ENCODE measurements at regions not wholly inside any gene's neighbourhood (a gene's known extent, or its start where the extent isn't known, plus 50 kb on each side); places are given as distances from the start of the nearest gene placed in this dataset.

GRCh38 chr2:219908538-219908937 lies 281.1 kb downstream of the SLC4A3 start:
- Histone ChIP-seq H2BK12ac (ENCODE audit: low read length) (no peak overlapping the region), H2BK5ac (ENCODE audit: low read length) (no peak overlapping the region), H4K91ac (ENCODE audit: low read depth, low read length, poor library complexity) (no peak overlapping the region), H2BK120ac (ENCODE audit: low read depth, low read length) (no peak overlapping the region), H3K79me1 (ENCODE audit: low read depth, low read length) (no peaks in the 10 kb centered on the region), H3K23ac (ENCODE audit: low read depth, low read length, poor library complexity) (no peak overlapping the region), H3K4ac (ENCODE audit: low read length) (no peak overlapping the region), H3K27me3 (ENCODE audit: control insufficient read depth in 3 of 3, insufficient read depth in 3 of 3, low read depth in 1 of 3, low read length in 3 of 3) (peaks cover 0 to 2% (median 0%) of the 10 kb centered on the region in 3 experiments), H4K8ac (ENCODE audit: low read depth, low read length) (no peak overlapping the region), H3K4me2 (ENCODE audit: insufficient read depth, low read length, poor library complexity, severe bottlenecking) (no peak overlapping the region), H3K14ac (ENCODE audit: low read length) (no peak overlapping the region), H3K36me3 (replicated peaks in 1 of 2; ENCODE audit: control insufficient read depth in 2 of 2, insufficient read depth in 2 of 2, low read length in 2 of 2) (no peaks in the 10 kb centered on the region), H3K9me3 (replicated peaks in 1 of 2; ENCODE audit: control insufficient read depth in 2 of 2, insufficient read depth in 1 of 2, low read depth in 1 of 2, low read length in 2 of 2) (no peaks in the 10 kb centered on the region), H3K18ac (ENCODE audit: low read length) (no peak overlapping the region), H3K4me3 (ENCODE audit: low read length in 2 of 2) (no peak overlapping the region), H2AK5ac (ENCODE audit: low read depth, low read length) (no peak overlapping the region), H2BK15ac (ENCODE audit: low read length) (no peak overlapping the region), H3K4me1 (ENCODE audit: control insufficient read depth in 2 of 2, insufficient read depth in 1 of 2, low read depth in 1 of 2, low read length in 2 of 2) (peaks cover 4 to 6% of the 10 kb centered on the region in 2 donors), H2AFZ (ENCODE audit: low read length) (no peak overlapping the region), H3K9ac (ENCODE audit: low read depth, low read length, poor library complexity) (no peak overlapping the region), H3K27ac (replicated peaks; ENCODE audit: low read length) (no peak overlapping the region)
- no CpG with 5 or more reads among the region's 2 CpGs for WGBS, 2 donors (ENCODE audit: extremely low coverage in 2 of 2, insufficient read length in 2 of 2, insufficient replicate concordance in 1 of 2)
- no peak for DNase-seq (ENCODE audit: low spot score)

GRCh38 chr2:219911541-219911940 lies 284.1 kb downstream of the SLC4A3 start:
- no peak overlapping the region for H3K4me2 ChIP-seq (ENCODE audit: insufficient read depth, low read length, poor library complexity, severe bottlenecking)
- H2BK120ac ChIP-seq (ENCODE audit: low read depth, low read length): no peak overlapping the region
- no peak overlapping the region for H3K27ac ChIP-seq (replicated peaks; ENCODE audit: low read length)
- H3K79me1 ChIP-seq (ENCODE audit: low read depth, low read length): no peaks in the 10 kb centered on the region
- H3K23ac ChIP-seq (ENCODE audit: low read depth, low read length, poor library complexity): no peak overlapping the region
- WGBS, 2 donors (ENCODE audit: extremely low coverage in 2 of 2, insufficient read length in 2 of 2, insufficient replicate concordance in 1 of 2): no CpG with 5 or more reads among the region's 4 CpGs
- no peak overlapping the region for H2BK5ac ChIP-seq (ENCODE audit: low read length)
- H3K27me3 ChIP-seq (ENCODE audit: control insufficient read depth in 3 of 3, insufficient read depth in 3 of 3, low read depth in 1 of 3, low read length in 3 of 3): no peaks in the 10 kb centered on the region
- H4K8ac ChIP-seq (ENCODE audit: low read depth, low read length): no peak overlapping the region
- no peak overlapping the region for H2BK12ac ChIP-seq (ENCODE audit: low read length)
- H3K4me3 ChIP-seq (ENCODE audit: low read length in 2 of 2): no peak overlapping the region
- no peak for DNase-seq (ENCODE audit: low spot score)
- no peak overlapping the region for H3K18ac ChIP-seq (ENCODE audit: low read length)
- no peak overlapping the region for H4K91ac ChIP-seq (ENCODE audit: low read depth, low read length, poor library complexity)
- peaks cover 5 to 13% of the 10 kb centered on the region in 2 donors for H3K4me1 ChIP-seq (ENCODE audit: control insufficient read depth in 2 of 2, insufficient read depth in 1 of 2, low read depth in 1 of 2, low read length in 2 of 2)
- H2BK15ac ChIP-seq (ENCODE audit: low read length): no peak overlapping the region
- H3K14ac ChIP-seq (ENCODE audit: low read length): no peak overlapping the region
- H3K9ac ChIP-seq (ENCODE audit: low read depth, low read length, poor library complexity): no peak overlapping the region
- H2AFZ ChIP-seq (ENCODE audit: low read length): no peak overlapping the region
- H3K4ac ChIP-seq (ENCODE audit: low read length): no peak overlapping the region
- no peak overlapping the region for H2AK5ac ChIP-seq (ENCODE audit: low read depth, low read length)
- no peaks in the 10 kb centered on the region for H3K36me3 ChIP-seq (replicated peaks in 1 of 2; ENCODE audit: control insufficient read depth in 2 of 2, insufficient read depth in 2 of 2, low read length in 2 of 2)
- no peaks in the 10 kb centered on the region for H3K9me3 ChIP-seq (replicated peaks in 1 of 2; ENCODE audit: control insufficient read depth in 2 of 2, insufficient read depth in 1 of 2, low read depth in 1 of 2, low read length in 2 of 2)

GRCh38 chr2:219912491-219912921 lies 285.1 kb downstream of the SLC4A3 start:
- no peaks in the 10 kb centered on the region for H3K36me3 ChIP-seq (replicated peaks in 1 of 2; ENCODE audit: control insufficient read depth in 2 of 2, insufficient read depth in 2 of 2, low read length in 2 of 2)
- H3K27ac ChIP-seq (replicated peaks; ENCODE audit: low read length): no peak overlapping the region
- no peak overlapping the region for H4K91ac ChIP-seq (ENCODE audit: low read depth, low read length, poor library complexity)
- H3K9me3 ChIP-seq (replicated peaks in 1 of 2; ENCODE audit: control insufficient read depth in 2 of 2, insufficient read depth in 1 of 2, low read depth in 1 of 2, low read length in 2 of 2): no peaks in the 10 kb centered on the region
- H3K4me2 ChIP-seq (ENCODE audit: insufficient read depth, low read length, poor library complexity, severe bottlenecking): no peak overlapping the region
- no peaks in the 10 kb centered on the region for H3K27me3 ChIP-seq (ENCODE audit: control insufficient read depth in 3 of 3, insufficient read depth in 3 of 3, low read depth in 1 of 3, low read length in 3 of 3)
- WGBS, 2 donors (ENCODE audit: extremely low coverage in 2 of 2, insufficient read length in 2 of 2, insufficient replicate concordance in 1 of 2): no CpG with 5 or more reads among the region's 7 CpGs
- H3K18ac ChIP-seq (ENCODE audit: low read length): no peak overlapping the region
- H2BK5ac ChIP-seq (ENCODE audit: low read length): no peak overlapping the region
- H2AK5ac ChIP-seq (ENCODE audit: low read depth, low read length): no peak overlapping the region
- H3K4ac ChIP-seq (ENCODE audit: low read length): no peak overlapping the region
- H2BK120ac ChIP-seq (ENCODE audit: low read depth, low read length): no peak overlapping the region
- no peak overlapping the region for H4K8ac ChIP-seq (ENCODE audit: low read depth, low read length)
- no peak overlapping the region for H3K23ac ChIP-seq (ENCODE audit: low read depth, low read length, poor library complexity)
- no peak overlapping the region for H3K9ac ChIP-seq (ENCODE audit: low read depth, low read length, poor library complexity)
- no peak for DNase-seq (ENCODE audit: low spot score)
- no peak overlapping the region for H3K14ac ChIP-seq (ENCODE audit: low read length)
- peak overlapping the region; percentile 83 for H2AFZ ChIP-seq (ENCODE audit: low read length)
- H3K79me1 ChIP-seq (ENCODE audit: low read depth, low read length): no peaks in the 10 kb centered on the region
- H3K4me3 ChIP-seq (ENCODE audit: low read length in 2 of 2): no peak overlapping the region
- no peak overlapping the region for H2BK12ac ChIP-seq (ENCODE audit: low read length)
- no peak overlapping the region for H2BK15ac ChIP-seq (ENCODE audit: low read length)
- peaks cover 10 to 16% of the 10 kb centered on the region in 2 donors for H3K4me1 ChIP-seq (ENCODE audit: control insufficient read depth in 2 of 2, insufficient read depth in 1 of 2, low read depth in 1 of 2, low read length in 2 of 2)

GRCh38 chr2:219914577-219914976 lies 287.1 kb downstream of the SLC4A3 start:
- Histone ChIP-seq H3K4me2 (ENCODE audit: insufficient read depth, low read length, poor library complexity, severe bottlenecking) (no peak overlapping the region), H3K79me1 (ENCODE audit: low read depth, low read length) (no peaks in the 10 kb centered on the region), H3K27me3 (ENCODE audit: control insufficient read depth in 3 of 3, insufficient read depth in 3 of 3, low read depth in 1 of 3, low read length in 3 of 3) (no peaks in the 10 kb centered on the region), H3K4me1 (ENCODE audit: control insufficient read depth in 2 of 2, insufficient read depth in 1 of 2, low read depth in 1 of 2, low read length in 2 of 2) (peaks cover 14 to 20% of the 10 kb centered on the region in 2 donors), H3K14ac (ENCODE audit: low read length) (no peak overlapping the region), H3K9me3 (replicated peaks in 1 of 2; ENCODE audit: control insufficient read depth in 2 of 2, insufficient read depth in 1 of 2, low read depth in 1 of 2, low read length in 2 of 2) (no peaks in the 10 kb centered on the region), H4K8ac (ENCODE audit: low read depth, low read length) (no peak overlapping the region), H2BK12ac (ENCODE audit: low read length) (no peak overlapping the region), H2AK5ac (ENCODE audit: low read depth, low read length) (peak overlapping the region; percentile 6), H3K4me3 (ENCODE audit: low read length in 2 of 2) (no peak overlapping the region), H3K4ac (ENCODE audit: low read length) (no peak overlapping the region), H3K27ac (replicated peaks; ENCODE audit: low read length) (no peak overlapping the region), H3K18ac (ENCODE audit: low read length) (peak overlapping the region; percentile 15), H2BK120ac (ENCODE audit: low read depth, low read length) (no peak overlapping the region), H3K23ac (ENCODE audit: low read depth, low read length, poor library complexity) (peak overlapping the region; percentile 28), H3K9ac (ENCODE audit: low read depth, low read length, poor library complexity) (no peak overlapping the region), H2BK5ac (ENCODE audit: low read length) (peak overlapping the region; percentile 10), H2AFZ (ENCODE audit: low read length) (no peak overlapping the region), H2BK15ac (ENCODE audit: low read length) (peak overlapping the region; percentile 80), H4K91ac (ENCODE audit: low read depth, low read length, poor library complexity) (no peak overlapping the region), H3K36me3 (replicated peaks in 1 of 2; ENCODE audit: control insufficient read depth in 2 of 2, insufficient read depth in 2 of 2, low read length in 2 of 2) (no peaks in the 10 kb centered on the region)
- WGBS, 2 donors (ENCODE audit: extremely low coverage in 2 of 2, insufficient read length in 2 of 2, insufficient replicate concordance in 1 of 2): no CpG with 5 or more reads among the region's 5 CpGs
- DNase-seq (ENCODE audit: low spot score): no peak

All from neuronal stem cell (in vitro differentiated cells).